SK-N-MC (cell line): ENCODE measurements at regions not wholly inside any gene's neighbourhood (a gene's known extent, or its start where the extent isn't known, plus 50 kb on each side); places are given as distances from the start of the nearest gene placed in this dataset.

Experiments
- DNase-seq: peaks from one replicate; pipeline ENCODE4 v3.0.0-alpha.2; 2011; ENCODE audit warnings: low read depth, low spot score
- H3K27ac ChIP-seq: fragments of 200-600 bp; sonication (generic); 2 replicates; pipeline ENCODE4 v1.5.1; 2016; ENCODE audit warnings: mixed run types
- H3K36me3 ChIP-seq: fragments of 200-600 bp; sonication (generic); 2 replicates; pipeline ENCODE4 v1.6.1; 2017; ENCODE audit warnings: antibody characterized with exemption, low read length, mixed read lengths; ENCODE audit not compliant: insufficient read depth
- H3K4me3 ChIP-seq: fragments of 200-600 bp; sonication (generic); 2 replicates; pipeline ENCODE4 v1.5.1; 2016
- H3K9ac ChIP-seq: fragments of 200-600 bp; sonication (generic); 2 replicates; pipeline ENCODE4 v1.8.0; 2017; ENCODE audit warnings: mixed run types, mixed read lengths; ENCODE audit not compliant: insufficient read length
- H3K9me3 ChIP-seq: fragments of 200-600 bp; sonication (generic); 2 replicates; pipeline ENCODE4 v1.6.1; 2017; ENCODE audit warnings: low read depth, mild to moderate bottlenecking, antibody characterized with exemption, low read length, moderate library complexity, mixed read lengths
- EZH2 ChIP-seq: fragments of 200-600 bp; sonication (generic); IDR thresholded peaks from one replicate; pipeline ENCODE4 v1.6.1; 2017; ENCODE audit warnings: antibody characterized with exemption
- FOXP2 ChIP-seq: optimal IDR thresholded peaks from 2 replicates; pipeline ENCODE3; 2011; ENCODE audit warnings: mild to moderate bottlenecking, moderate library complexity; ENCODE audit not compliant: insufficient read depth; ENCODE audit errors: extremely low read length, control extremely low read depth
- POLR2AphosphoS5 ChIP-seq: IDR thresholded peaks from 2 replicates; pipeline ENCODE4 v1.6.1; 2012; ENCODE audit warnings: mild to moderate bottlenecking, low read depth, low read length, borderline replicate concordance

DNA sequence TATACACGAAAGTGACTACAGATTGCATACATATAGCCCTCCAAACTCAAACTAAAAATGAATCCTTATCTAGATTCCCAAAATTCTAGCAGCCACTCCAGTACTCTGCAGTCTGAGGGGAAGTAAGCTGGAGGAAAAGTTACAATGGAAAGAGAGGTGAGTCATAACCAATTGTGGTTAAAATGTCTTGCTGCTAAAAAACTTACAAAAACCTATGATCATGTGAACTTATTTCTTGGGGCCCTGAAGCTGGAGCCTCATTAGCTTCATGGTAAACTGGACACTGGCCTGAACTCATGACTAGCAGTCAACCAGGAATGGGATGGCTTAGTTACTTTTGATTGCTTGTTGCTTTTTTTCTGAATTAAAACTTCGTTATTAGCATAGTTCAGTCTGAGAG is 175.9 kb downstream of the SLC4A3 start:
- DNase-seq: no peak
- no peaks in the 10 kb centered on the region for H3K36me3 ChIP-seq
- H3K4me3 ChIP-seq: no peak overlapping the region
- H3K27ac ChIP-seq: no peak overlapping the region
- no peak for TF ChIP-seq POLR2AphosphoS5
- no peak for TF ChIP-seq FOXP2
- H3K9me3 ChIP-seq: no peaks in the 10 kb centered on the region
- no peak overlapping the region for H3K9ac ChIP-seq

DNA sequence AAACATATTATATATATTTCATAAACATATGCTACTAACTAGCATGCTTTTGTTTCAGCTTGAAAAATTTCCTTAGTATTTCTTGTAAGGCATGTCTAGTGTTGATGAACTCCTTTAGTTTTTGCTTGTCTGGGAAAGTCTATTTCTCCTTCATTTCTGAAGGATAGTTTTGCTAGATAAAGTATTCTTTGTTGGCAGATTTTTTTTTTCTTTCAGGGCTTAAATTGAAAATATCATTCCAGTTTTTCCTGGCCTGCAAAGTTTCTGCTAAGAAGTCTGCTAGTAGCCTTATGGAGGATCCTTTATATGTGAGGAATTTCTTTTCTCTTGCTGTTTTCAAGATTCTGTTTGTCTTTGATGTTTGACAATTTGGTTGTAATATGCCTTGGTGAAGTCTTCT is 183.5 kb downstream of the SLC4A3 start:
- no peak for DNase-seq
- Histone ChIP-seq H3K9me3 (no peaks in the 10 kb centered on the region), H3K9ac (no peak overlapping the region)

DNA sequence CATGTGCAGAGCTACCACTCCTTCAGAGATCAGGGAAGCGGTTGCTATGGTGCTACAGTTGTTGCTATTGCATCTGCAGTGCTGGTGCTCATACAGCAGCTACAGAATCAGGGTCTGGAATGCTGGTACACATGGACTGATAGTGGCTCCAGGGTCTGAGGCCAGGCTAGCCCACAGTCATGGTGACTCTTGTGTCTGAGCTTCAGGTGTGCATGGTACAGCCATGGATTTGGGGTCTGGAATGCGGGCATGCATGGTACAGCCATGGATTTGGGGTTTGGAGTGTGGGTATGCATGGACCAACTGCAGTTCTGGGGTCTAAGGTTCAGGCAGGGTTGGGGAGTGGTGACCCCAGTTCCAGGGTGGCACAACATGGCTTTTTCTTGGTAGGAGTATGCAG is 185.2 kb downstream of the SLC4A3 start:
- no peaks in the 10 kb centered on the region for H3K36me3 ChIP-seq
- H3K27ac ChIP-seq: no peak overlapping the region
- TF ChIP-seq EZH2: no peak
- no peak for TF ChIP-seq POLR2AphosphoS5
- no peak for TF ChIP-seq FOXP2
- no peak for DNase-seq
- H3K4me3 ChIP-seq: no peak overlapping the region
- H3K9me3 ChIP-seq: no peaks in the 10 kb centered on the region
- H3K9ac ChIP-seq: no peak overlapping the region

More for the DNA sequence above, 183.5 kb downstream of the SLC4A3 start:
- TF ChIP-seq POLR2AphosphoS5 (no peak), EZH2 (no peak), FOXP2 (no peak)
- Histone ChIP-seq H3K27ac (no peak overlapping the region), H3K4me3 (no peak overlapping the region), H3K36me3 (no peaks in the 10 kb centered on the region)

DNA sequence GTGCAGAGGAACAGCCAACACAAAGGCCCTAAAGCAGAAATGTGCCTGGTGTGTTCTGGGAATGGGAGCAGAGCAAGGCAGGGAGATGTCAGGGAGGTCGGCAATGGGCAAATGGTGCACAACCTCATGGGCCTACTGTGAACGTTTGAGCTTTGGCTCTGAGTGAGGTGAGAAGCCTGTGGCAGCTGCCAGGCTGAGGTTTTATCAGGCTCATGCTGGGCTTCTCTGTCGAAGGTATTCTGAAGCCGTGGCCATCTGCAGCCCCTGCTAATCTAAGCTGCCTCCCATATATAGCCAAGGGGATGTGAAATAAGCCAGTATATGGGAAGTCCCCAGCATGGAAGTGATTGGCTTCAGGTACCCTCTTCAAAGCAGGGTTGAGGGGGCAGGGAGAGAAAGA is 193.3 kb downstream of the SLC4A3 start:
- no peaks in the 10 kb centered on the region for H3K36me3 ChIP-seq
- no peak overlapping the region for H3K4me3 ChIP-seq
- H3K27ac ChIP-seq: no peak overlapping the region
- H3K9ac ChIP-seq: no peak overlapping the region
- no peak for DNase-seq
- TF ChIP-seq FOXP2: no peak
- TF ChIP-seq POLR2AphosphoS5: no peak
- no peak for TF ChIP-seq EZH2
- H3K9me3 ChIP-seq: no peaks in the 10 kb centered on the region

DNA sequence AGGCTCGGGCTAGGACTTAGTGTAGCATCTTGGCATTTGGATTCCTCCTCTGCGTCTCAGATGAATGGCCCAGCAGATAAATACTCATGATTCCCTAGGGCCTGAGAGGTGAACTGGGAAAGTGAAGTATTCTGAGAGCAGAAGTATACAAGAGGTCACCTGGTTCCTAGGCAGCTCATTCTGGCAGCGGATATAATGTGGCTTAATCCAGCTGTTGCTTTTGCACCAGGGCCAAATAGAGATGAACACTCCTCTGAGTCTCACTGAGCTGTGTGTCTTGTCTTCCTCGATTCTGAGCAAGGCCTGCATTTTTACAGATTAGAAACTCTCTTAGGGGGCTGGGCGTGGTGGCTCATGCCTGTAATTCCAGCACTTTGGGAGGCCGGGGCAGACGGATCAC is 196.1 kb downstream of the SLC4A3 start:
- Histone ChIP-seq H3K27ac (no peak overlapping the region), H3K4me3 (no peak overlapping the region), H3K9ac (no peak overlapping the region), H3K36me3 (no peaks in the 10 kb centered on the region), H3K9me3 (no peaks in the 10 kb centered on the region)
- no peak for DNase-seq
- no peak for TF ChIP-seq EZH2

DNA sequence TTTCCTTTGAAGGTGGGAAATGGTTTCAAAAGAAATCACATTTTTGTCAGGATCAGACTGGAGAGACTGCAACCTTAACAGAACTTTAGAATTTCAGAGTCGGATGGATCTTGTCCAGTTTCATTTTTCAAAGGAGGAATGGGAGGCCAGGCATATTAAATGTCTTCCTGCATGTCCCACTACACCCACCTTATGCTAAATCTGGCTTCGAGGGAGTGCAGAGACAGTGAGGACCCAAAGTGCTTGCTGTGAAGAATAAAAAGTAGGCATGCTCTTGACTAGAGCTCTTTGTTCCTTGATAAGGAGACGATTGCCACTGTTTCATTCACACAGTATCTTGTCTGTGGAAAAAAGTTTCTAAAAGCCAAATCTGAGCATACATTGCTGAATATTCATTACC is 197.6 kb downstream of the SLC4A3 start:
- no peak overlapping the region for H3K27ac ChIP-seq
- no peaks in the 10 kb centered on the region for H3K36me3 ChIP-seq
- no peak for TF ChIP-seq POLR2AphosphoS5
- no peak for TF ChIP-seq FOXP2
- TF ChIP-seq EZH2: no peak
- H3K9ac ChIP-seq: no peak overlapping the region
- DNase-seq: no peak
- no peaks in the 10 kb centered on the region for H3K9me3 ChIP-seq
- H3K4me3 ChIP-seq: no peak overlapping the region

DNA sequence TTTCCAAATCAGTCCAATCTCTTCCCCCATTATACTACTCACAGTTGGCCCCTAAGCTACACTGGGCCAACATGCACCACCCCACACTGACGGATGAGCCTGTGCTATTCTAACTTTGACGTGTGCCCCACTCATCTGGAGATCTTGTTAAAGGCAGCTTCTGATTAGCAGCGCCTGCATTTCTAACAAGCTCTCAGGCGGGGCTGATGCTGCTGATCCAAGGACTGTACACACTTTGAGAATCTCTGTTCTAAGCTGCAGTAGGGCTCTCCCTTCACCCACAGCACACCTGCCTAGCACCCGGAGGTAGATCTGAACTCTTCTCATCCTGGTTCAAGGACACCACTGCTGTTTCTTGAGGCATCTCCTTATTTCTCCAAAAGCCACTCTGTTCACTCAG is 200.7 kb downstream of the SLC4A3 start:
- TF ChIP-seq EZH2: no peak
- no peak for TF ChIP-seq POLR2AphosphoS5
- TF ChIP-seq FOXP2: no peak
- H3K36me3 ChIP-seq: no peaks in the 10 kb centered on the region
- no peak overlapping the region for H3K4me3 ChIP-seq
- H3K9ac ChIP-seq: no peak overlapping the region
- H3K27ac ChIP-seq: no peak overlapping the region
- DNase-seq: no peak
- H3K9me3 ChIP-seq: no peaks in the 10 kb centered on the region

DNA sequence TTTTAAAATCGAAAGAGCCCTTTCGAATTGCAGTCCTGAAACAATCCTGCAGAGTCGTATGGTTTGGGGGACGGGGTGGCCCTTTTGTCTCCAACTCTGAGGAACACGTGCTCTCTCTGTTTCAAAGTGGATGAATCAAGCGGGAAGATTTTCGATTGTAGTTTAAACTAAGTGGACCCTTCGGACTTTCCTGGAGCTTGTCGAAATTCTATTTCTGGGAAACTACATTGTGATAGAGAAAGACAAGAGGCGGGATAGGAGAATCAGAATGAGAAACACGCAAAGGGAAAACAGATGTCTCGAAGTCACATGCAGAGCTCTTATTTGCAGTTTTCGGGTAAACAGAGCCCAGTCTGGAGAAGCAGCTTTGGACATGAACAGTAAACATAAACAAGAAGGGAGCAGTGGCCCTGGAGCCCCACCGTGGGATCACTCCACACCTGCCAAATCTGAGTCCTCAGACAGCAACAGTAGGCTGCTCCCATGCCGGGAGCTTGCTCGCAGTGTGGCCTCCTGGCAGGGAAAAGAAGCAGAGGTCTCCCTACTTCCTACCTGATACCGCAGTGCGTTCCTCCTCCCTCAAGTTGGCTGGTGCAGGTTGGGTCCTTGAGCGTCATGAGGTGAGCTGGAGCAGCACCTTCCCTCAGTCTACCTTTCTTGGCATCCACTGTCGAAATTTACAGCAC is 202.4 kb downstream of the SLC4A3 start:
- no peak for DNase-seq
- H3K36me3 ChIP-seq: no peaks in the 10 kb centered on the region
- H3K27ac ChIP-seq: no peak overlapping the region
- no peak overlapping the region for H3K9ac ChIP-seq
- H3K9me3 ChIP-seq: no peaks in the 10 kb centered on the region
- H3K4me3 ChIP-seq: no peak overlapping the region
- TF ChIP-seq EZH2 (no peak), FOXP2 (no peak), POLR2AphosphoS5 (no peak)

DNA sequence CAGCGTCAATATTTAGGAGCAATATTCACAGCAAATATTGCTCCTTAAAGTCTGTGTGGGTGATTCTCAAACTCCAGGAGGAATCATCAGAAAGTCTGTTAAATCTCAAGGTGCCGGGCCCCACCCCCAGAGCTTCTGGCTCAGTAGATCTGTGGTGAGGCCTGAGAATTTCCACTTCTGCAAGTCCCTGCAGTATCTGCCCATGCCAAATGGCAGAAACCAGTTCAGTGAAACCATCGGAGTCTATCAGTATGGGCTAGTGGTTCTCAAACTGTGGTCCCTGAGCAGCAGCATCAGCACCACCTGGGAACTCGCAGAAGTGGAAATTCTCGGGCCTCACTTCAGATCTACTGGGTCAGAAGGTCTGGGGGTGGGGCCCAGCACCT is 202.9 kb downstream of the SLC4A3 start:
- no peaks in the 10 kb centered on the region for H3K9me3 ChIP-seq
- H3K27ac ChIP-seq: no peak overlapping the region
- H3K36me3 ChIP-seq: no peaks in the 10 kb centered on the region
- DNase-seq: no peak
- no peak for TF ChIP-seq FOXP2
- no peak for TF ChIP-seq EZH2
- no peak for TF ChIP-seq POLR2AphosphoS5
- H3K9ac ChIP-seq: no peak overlapping the region
- no peak overlapping the region for H3K4me3 ChIP-seq
